ENCODE measurements at regions not wholly inside any gene's neighbourhood (a gene's known extent, or its start where the extent isn't known, plus 50 kb on each side); places are given as distances from the start of the nearest gene placed in this dataset.
A peak's percentile ranks its signal among the peaks of the same experiment; 100 is the strongest.

DNA sequence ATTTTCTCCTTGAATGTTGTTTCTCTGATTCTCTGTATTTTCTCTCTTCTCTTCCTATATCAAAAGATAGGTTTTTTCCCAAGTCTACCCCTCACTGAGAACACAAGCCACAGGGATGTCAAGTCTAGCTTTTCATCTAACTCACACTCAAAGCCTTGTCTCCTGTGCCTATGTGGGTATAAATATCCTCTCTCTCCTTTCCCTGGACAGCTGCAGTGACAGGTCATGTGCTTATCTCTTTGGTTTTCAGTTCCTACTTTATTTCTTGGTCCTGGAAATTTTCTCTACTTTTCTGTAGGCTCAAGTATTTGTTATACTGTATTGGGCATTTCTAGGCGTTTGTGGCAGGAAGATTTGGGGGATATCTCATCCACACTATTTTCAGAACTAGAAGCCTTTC lies 182.4 kb upstream of the MVB12B start:
- no peak overlapping the region for H3K4me3 ChIP-seq (ENCODE audit: low read length)
- TF ChIP-seq, protein P1, sequence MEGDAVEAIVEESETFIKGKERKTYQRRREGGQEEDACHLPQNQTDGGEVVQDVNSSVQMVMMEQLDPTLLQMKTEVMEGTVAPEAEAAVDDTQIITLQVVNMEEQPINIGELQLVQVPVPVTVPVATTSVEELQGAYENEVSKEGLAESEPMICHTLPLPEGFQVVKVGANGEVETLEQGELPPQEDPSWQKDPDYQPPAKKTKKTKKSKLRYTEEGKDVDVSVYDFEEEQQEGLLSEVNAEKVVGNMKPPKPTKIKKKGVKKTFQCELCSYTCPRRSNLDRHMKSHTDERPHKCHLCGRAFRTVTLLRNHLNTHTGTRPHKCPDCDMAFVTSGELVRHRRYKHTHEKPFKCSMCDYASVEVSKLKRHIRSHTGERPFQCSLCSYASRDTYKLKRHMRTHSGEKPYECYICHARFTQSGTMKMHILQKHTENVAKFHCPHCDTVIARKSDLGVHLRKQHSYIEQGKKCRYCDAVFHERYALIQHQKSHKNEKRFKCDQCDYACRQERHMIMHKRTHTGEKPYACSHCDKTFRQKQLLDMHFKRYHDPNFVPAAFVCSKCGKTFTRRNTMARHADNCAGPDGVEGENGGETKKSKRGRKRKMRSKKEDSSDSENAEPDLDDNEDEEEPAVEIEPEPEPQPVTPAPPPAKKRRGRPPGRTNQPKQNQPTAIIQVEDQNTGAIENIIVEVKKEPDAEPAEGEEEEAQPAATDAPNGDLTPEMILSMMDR (IDR thresholded peaks at IDR 0.05; ENCODE audit: insufficient read depth, low read depth, low read length, missing control alignments), result no peak
- no peak for DNase-seq (ENCODE audit: low read depth)

DNA sequence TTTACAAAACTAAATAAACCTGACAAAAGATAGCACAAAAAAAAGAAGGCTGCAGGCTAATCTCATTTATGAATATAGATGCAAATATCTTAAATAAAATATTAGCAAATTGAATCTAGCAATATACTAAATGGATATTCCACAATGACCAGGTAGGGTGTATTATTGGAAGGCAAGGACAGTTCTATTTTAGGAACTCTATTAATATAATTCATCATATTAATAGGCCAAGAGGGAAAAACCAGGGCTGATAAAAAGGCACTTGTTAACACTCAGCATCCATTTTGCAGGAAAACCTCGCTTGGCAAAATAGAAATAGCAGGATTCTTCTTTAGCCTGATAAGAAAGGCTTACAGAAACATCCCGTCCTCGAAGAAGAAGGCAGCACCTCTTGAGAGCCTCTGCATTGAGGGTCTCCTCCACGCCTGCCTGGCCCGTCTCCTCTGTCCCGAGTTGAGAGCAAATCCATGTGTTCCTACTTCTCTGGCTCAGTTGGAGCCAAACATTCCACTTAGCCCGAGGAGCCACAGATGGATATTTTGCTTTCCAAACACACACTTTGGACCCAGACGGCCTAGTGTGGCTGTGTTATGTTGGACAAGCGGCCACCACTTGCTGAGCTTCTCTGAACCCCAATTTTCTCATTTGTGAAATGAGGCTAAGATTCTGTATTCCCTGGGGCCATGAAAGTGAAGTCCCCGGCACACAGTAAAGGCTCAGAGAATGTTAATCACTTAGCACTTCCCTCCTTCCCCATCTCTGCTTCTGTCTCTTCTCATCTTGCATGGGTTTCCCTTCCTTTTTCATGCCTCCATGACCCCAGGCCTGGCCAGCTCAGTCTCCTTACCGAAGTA lies 181.8 kb upstream of the MVB12B start:
- no peak for DNase-seq (ENCODE audit: low read depth)
- TF ChIP-seq, protein P1 (IDR thresholded peaks at IDR 0.05; ENCODE audit: insufficient read depth, low read depth, low read length, missing control alignments), result no peak
- H3K4me3 ChIP-seq (ENCODE audit: low read length), result no peak overlapping the region

DNA sequence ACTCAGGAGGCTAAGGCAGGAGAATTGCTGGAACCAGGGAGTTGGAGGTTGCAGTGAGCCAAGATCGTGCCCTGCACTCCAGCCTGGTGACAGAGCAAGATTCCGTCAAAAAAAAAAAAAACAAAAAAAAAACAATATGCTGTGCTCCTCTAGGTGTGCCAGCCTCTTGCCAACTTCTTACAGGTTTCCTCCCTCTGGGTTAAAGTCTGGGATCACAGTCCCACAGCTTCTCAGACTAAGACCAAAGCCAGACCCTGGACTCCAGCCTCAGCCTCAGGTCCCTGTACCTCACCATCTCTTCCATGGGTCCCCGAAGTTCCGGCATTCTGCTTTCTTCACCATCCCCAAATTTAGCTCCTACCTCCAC lies 180.8 kb upstream of the MVB12B start:
- DNase-seq (ENCODE audit: low read depth), result no peak
- TF ChIP-seq, protein P1 (IDR thresholded peaks at IDR 0.05; ENCODE audit: insufficient read depth, low read depth, low read length, missing control alignments), result no peak
- no peak overlapping the region for H3K4me3 ChIP-seq (ENCODE audit: low read length)

DNA sequence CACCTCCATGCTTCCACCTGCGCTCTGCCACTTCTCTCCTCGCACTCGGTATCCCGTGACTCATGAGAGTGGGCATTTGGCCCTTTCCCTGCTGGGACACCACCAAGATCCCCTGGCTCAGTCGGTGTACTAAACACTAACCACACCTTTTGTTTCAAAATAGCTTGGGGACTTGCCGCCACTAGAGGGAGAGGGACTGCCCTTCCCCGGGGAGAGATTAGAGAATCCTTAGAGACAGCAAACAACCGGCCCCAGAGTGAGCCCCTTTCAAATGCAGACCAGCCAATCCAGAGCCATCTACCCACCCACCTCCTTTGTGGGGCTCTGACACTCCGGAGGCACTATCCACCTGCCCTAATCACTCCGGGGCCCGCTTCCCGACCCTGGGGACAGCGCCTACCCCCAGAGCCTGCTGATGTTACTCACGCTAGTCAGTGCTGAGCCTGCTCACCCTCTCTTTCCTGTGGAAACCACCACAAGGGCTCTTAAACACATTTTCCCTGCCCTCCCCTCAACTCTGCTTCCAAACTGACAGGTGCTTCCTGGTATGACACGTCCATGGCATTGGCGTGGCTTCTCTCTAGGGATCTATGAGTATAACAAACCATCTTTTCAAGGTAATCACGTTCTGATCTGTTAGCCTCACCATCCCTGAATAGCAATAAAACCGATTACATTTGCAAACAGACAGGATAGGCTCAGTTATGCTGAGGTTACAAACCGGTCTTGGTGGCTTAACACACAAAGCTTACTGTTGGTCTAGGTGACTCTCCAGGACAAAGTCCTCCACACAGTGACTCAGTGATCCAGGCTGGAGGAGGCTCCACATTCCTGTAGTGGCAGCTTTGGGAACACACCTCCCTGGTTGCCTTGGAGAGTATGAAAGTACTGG lies 180.1 kb upstream of the MVB12B start:
- peak; percentile 36 for DNase-seq (ENCODE audit: low read depth)
- no peak overlapping the region for H3K4me3 ChIP-seq (ENCODE audit: low read length)
- TF ChIP-seq, protein P1 (IDR thresholded peaks at IDR 0.05; ENCODE audit: insufficient read depth, low read depth, low read length, missing control alignments), result peak; percentile 63

DNA sequence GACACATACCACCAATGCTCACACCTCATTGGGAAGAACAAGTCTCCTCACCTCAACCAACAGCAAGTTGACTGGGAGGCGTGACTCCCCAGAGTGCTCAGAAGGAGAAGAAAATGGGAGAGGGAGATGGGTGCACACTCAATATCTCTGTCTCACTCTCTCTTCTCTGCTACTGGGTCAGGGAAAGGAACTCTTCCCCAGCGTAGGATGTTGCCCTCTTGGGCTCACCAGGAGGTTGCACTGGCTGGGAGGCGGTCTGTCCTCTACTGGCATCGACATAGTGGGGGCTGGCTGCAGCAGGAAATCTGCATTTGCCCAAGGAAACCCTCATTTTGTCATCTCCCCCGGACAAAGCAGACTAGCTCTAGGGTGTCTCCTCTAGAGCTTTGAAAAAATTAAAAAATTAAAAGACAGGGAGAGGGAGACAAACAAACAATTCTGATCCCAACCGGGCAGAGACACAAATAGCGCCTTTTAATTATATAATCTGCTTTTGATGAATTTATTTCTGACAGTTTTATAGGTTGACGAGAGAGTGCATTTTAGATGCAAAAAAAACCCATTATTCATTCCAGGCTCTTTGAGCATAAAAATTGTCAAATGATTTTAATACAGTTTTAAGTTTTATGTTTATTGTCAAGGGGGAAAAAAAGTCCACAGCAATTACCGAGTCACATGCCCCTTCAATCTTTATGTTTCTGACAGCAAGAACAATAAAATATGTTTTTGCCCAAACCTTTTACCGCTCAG lies 179.3 kb upstream of the MVB12B start:
- TF ChIP-seq, protein P1 (IDR thresholded peaks at IDR 0.05; ENCODE audit: insufficient read depth, low read depth, low read length, missing control alignments), result no peak
- H3K4me3 ChIP-seq (ENCODE audit: low read length), result no peak overlapping the region
- DNase-seq (ENCODE audit: low read depth), result no peak

DNA sequence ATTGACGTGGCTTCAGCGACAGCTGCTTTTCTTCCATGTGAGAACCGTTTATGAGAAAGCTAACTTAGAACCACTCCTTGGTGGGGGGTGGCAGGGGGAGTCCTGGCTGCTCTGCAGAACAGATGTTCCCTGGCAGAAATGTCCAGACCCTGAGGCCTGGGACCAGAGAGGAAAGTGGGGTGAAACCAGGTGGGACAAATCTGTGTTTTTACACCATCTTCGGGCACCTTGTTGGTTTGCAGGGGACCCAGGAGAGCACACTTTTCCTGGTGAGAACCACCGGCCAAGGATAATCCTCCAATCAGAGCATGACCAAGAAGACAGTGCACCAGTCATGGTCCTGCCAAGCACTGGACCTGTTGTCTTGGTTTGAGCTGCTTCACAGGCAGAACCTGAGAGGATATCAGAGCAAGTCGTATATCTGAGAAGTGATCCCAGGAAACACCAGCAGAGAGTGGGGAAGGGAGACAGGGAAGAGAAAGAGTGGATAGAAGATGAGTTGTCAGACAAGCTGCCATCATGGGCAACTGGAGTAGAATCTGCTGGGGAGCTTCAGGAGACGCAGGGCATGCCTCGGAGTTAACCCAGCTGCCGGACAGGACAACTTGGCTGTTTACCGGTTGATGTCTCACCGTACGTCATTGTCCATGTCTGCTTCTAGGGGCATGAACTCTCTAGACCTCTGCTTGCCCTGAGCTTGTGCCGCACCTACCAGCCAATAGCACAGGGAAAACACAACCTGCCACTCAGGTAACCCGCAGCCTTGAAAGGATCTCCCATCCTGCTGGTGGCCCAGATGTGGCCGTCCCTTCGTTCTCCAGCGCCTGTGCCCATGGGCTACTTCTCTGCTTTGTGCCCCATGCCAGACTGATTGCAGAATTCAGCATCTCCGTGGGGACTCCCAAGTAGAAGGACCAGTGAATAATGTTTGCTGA lies 178.4 kb upstream of the MVB12B start:
- DNase-seq (ENCODE audit: low read depth), result no peak
- no peak overlapping the region for H3K4me3 ChIP-seq (ENCODE audit: low read length)
- TF ChIP-seq, protein P1 (IDR thresholded peaks at IDR 0.05; ENCODE audit: insufficient read depth, low read depth, low read length, missing control alignments), result no peak

Data from epithelial cell of esophagus (primary cell).